NB4 (cell line): ENCODE measurements at regions not wholly inside any gene's neighbourhood (a gene's known extent, or its start where the extent isn't known, plus 50 kb on each side); places are given as distances from the start of the nearest gene placed in this dataset.

Source experiments
- MYC ChIP-seq: IDR thresholded peaks from 2 replicates; pipeline ENCODE4 v1.6.1; 2011; ENCODE audit warnings: low read depth, low read length
- POLR2A ChIP-seq: IDR thresholded peaks from 2 replicates; pipeline ENCODE4 v1.6.1; 2011; ENCODE audit warnings: mild to moderate bottlenecking; ENCODE audit not compliant: insufficient read length; ENCODE audit errors: extremely low read depth
- TF ChIP-seq, protein P1 (sequence below): IDR thresholded peaks from one replicate; pipeline ENCODE4 v1.5.1; 2012; ENCODE audit warnings: low read depth, low read length
- TF ChIP-seq, protein P2 (sequence below): IDR thresholded peaks from 2 replicates; pipeline ENCODE4 v1.6.1; 2011; ENCODE audit warnings: low read depth, low read length

GRCh38 chr6:168232062-168232461, 87.5 kb downstream of the DACT2 start:
- TF ChIP-seq POLR2A, result no peak
- TF ChIP-seq, protein P1, sequence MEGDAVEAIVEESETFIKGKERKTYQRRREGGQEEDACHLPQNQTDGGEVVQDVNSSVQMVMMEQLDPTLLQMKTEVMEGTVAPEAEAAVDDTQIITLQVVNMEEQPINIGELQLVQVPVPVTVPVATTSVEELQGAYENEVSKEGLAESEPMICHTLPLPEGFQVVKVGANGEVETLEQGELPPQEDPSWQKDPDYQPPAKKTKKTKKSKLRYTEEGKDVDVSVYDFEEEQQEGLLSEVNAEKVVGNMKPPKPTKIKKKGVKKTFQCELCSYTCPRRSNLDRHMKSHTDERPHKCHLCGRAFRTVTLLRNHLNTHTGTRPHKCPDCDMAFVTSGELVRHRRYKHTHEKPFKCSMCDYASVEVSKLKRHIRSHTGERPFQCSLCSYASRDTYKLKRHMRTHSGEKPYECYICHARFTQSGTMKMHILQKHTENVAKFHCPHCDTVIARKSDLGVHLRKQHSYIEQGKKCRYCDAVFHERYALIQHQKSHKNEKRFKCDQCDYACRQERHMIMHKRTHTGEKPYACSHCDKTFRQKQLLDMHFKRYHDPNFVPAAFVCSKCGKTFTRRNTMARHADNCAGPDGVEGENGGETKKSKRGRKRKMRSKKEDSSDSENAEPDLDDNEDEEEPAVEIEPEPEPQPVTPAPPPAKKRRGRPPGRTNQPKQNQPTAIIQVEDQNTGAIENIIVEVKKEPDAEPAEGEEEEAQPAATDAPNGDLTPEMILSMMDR, result no peak
- TF ChIP-seq MYC, result no peak
- TF ChIP-seq, protein P2, sequence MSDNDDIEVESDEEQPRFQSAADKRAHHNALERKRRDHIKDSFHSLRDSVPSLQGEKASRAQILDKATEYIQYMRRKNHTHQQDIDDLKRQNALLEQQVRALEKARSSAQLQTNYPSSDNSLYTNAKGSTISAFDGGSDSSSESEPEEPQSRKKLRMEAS, result no peak
